SH-SY5Y (cell line): ENCODE measurements at regions not wholly inside any gene's neighbourhood (a gene's known extent, or its start where the extent isn't known, plus 50 kb on each side); places are given as distances from the start of the nearest gene placed in this dataset.

Experiments
- GATA2 ChIP-seq: IDR thresholded peaks from 2 replicates; pipeline ENCODE4 v1.6.1; 2011; ENCODE audit warnings: mild to moderate bottlenecking, low read depth, low read length
- GATA3 ChIP-seq: IDR thresholded peaks from 2 replicates; pipeline ENCODE4 v1.6.1; 2011; ENCODE audit warnings: low read depth, mild to moderate bottlenecking, low read length, moderate library complexity

GRCh38 chr15:35671981-35672380 is 126.0 kb upstream of the DPH6 start:
- TF ChIP-seq GATA3, result no peak
- TF ChIP-seq GATA2, result no peak

DNA sequence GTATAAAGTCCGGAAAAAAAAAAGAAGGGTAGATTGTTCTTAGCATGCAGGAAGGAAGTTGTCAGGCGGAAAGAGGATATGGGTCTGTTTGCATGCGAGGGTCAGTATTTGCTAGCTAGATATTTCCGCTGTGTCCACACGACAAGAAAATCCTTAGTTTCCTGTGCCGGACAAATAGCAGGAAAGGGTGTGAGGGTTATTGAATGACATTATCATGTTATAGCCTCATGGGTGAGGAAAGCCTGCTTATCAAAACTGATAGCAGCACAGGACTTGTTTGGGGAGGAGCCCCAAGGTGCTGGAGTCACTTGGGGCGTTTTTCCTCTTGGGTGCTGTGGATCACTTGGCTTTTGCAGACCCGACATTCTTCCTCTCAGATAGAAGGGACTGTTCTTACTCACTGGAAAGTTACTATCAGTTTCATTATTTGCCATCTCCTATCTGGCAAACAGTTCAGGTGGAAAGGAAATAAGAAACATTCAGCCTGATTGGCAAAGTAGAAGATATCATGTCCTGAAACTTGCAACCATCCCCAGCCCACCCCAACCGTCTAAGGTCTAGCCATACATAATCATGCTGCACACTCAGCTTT is 127.2 kb upstream of the DPH6 start:
- no peak for TF ChIP-seq GATA3
- no peak for TF ChIP-seq GATA2

GRCh38 chr15:35674873-35675781 is 129.2 kb upstream of the DPH6 start:
- no peak for TF ChIP-seq GATA3
- TF ChIP-seq GATA2, result no peak

GRCh38 chr15:35678774-35679173 is 132.8 kb upstream of the DPH6 start:
- no peak for TF ChIP-seq GATA3
- TF ChIP-seq GATA2, result no peak

GRCh38 chr15:35679186-35679585 is 133.2 kb upstream of the DPH6 start:
- no peak for TF ChIP-seq GATA3
- TF ChIP-seq GATA2, result no peak

GRCh38 chr15:35680951-35681350 is 135.0 kb upstream of the DPH6 start:
- no peak for TF ChIP-seq GATA2
- no peak for TF ChIP-seq GATA3

- TF ChIP-seq GATA2 (no peak), GATA3 (no peak)
These were observed 140.4 kb upstream of the DPH6 start for GRCh38 chr15:35686347-35686746.

- TF ChIP-seq GATA3 (no peak), GATA2 (no peak)
These were observed 143.3 kb upstream of the DPH6 start for GRCh38 chr15:35689266-35689665.

DNA sequence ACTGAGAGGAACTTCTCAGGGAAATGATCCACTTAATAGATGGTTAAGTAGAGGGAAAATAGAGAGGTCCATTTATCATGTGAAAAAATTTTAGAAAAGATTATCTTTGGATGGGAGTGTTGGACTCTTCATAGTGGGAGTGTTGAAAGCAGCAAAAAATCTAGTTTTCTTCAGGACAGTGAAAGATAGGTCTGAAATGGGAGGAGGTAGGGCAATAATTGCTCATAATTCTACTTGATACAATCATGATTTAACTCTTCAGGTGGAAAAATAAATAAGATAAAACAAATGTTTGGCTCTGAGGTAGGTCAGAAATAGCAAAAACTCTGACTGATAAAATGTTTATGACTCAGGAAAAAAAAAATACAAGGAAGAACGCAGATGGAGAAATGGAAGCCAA is 144.1 kb upstream of the DPH6 start:
- TF ChIP-seq GATA2 (no peak), GATA3 (no peak)

GRCh38 chr15:35690698-35691116 is 144.7 kb upstream of the DPH6 start:
- TF ChIP-seq GATA2 (no peak), GATA3 (no peak)

- TF ChIP-seq GATA3 (no peak), GATA2 (no peak)
These were observed 145.3 kb upstream of the DPH6 start for GRCh38 chr15:35691173-35691761.

DNA sequence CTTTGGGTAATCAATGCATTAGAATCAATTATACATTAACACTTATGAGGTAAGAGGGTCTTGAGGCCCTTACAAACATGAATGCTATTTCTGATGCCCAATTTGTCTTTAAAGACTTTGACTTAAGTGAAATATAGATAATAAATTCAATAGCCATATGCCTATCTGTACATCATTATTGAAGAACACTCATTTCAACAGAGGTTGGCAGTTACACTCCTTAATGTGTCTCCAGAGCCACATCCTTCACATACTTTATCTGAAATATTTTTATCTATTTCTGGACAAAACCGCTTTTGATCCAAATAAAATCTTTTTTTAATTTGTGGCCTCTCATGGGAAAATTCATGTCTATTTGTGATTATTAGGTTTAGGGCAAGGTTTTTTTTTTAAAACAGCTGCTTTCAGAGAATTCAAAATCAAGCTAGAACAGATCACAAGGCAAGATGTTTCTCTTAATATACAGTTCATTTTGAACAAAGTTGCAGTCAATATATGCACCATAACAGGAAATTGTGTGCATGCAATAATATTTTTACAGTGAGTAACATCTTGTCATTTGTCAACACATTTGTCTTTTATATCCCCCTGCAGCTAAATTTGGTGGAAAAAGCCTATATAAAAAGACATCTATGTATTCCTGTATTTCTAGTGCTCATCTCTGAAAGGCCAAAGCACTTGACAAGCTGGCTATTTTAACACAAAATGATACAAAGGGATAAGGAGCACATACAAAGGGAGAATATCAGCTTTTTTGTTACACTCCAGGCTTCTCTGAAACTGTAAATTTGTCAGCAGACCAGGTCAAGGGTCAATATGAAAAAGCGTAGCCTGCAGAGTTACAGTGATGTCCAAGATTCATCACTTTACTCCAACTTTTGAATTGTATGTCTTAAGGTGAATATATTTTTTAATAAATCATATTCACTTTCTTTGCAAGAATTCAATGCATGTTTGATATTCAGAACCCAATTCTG is 146.2 kb upstream of the DPH6 start:
- TF ChIP-seq GATA2, result no peak
- no peak for TF ChIP-seq GATA3

GRCh38 chr15:35693286-35693685 is 147.3 kb upstream of the DPH6 start:
- TF ChIP-seq GATA3 (no peak), GATA2 (no peak)

DNA sequence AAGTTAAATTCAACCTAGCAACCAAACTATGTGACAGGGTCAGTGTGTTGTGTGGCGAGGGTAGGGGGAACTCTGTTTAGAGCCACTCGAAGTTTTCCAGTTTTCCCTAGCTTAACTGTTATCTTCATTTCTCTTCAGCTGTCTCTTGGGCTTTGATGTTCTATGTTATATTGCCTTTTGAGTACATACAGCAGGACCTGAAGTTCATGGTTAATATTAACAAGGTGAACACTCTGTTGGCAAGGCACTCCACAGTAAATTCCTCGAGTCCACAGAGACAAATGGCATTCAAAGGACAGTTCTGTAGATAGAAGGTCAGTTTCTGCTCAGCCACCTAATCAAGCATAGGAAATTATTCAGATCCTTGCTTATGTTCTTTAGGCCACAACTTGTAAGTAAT is 147.9 kb upstream of the DPH6 start:
- TF ChIP-seq GATA3 (no peak), GATA2 (no peak)
